ENCODE measurements at regions not wholly inside any gene's neighbourhood (a gene's known extent, or its start where the extent isn't known, plus 50 kb on each side); places are given as distances from the start of the nearest gene placed in this dataset.

- TF ChIP-seq CTCF (IDR thresholded peaks at IDR 0.05) (no peak), POLR2A (IDR thresholded peaks at IDR 0.05) (no peak)
These were observed 104.4 kb upstream of the FOXP4 start for GRCh38 chr6:41441598-41442351.
